ENCODE measurements at regions not wholly inside any gene's neighbourhood (a gene's known extent, or its start where the extent isn't known, plus 50 kb on each side); places are given as distances from the start of the nearest gene placed in this dataset.

GRCh38 chr12:111233786-111234185 is 135.1 kb downstream of the PHETA1 start:
- no peak for DNase-seq (ENCODE audit: low read depth)
- no peak for TF ChIP-seq CTCF (IDR thresholded peaks at IDR 0.05; ENCODE audit: control insufficient read depth, extremely low read depth, insufficient read depth)
- H3K4me3 ChIP-seq (ENCODE audit: low read depth, low read length): no peak overlapping the region

- no peak for DNase-seq (ENCODE audit: low read depth)
- TF ChIP-seq CTCF (IDR thresholded peaks at IDR 0.05; ENCODE audit: control insufficient read depth, extremely low read depth, insufficient read depth): no peak
- H3K4me3 ChIP-seq (ENCODE audit: low read depth, low read length): no peak overlapping the region
These were observed 138.2 kb downstream of the PHETA1 start for GRCh38 chr12:111230649-111231048.

- DNase-seq (ENCODE audit: low read depth): no peak
- H3K4me3 ChIP-seq (ENCODE audit: low read depth, low read length): no peak overlapping the region
- no peak for TF ChIP-seq CTCF (IDR thresholded peaks at IDR 0.05; ENCODE audit: control insufficient read depth, extremely low read depth, insufficient read depth)
These were observed 139.8 kb downstream of the PHETA1 start for GRCh38 chr12:111228916-111229666.

- TF ChIP-seq CTCF (IDR thresholded peaks at IDR 0.05; ENCODE audit: control insufficient read depth, extremely low read depth, insufficient read depth): no peak
- H3K4me3 ChIP-seq (ENCODE audit: low read depth, low read length): no peak overlapping the region
- DNase-seq (ENCODE audit: low read depth): no peak
These were observed 141.1 kb downstream of the PHETA1 start for GRCh38 chr12:111227476-111228420.

GRCh38 chr12:111226680-111227079 is 142.2 kb downstream of the PHETA1 start:
- H3K4me3 ChIP-seq (ENCODE audit: low read depth, low read length): no peak overlapping the region
- DNase-seq (ENCODE audit: low read depth): no peak
- TF ChIP-seq CTCF (IDR thresholded peaks at IDR 0.05; ENCODE audit: control insufficient read depth, extremely low read depth, insufficient read depth): no peak

- DNase-seq (ENCODE audit: low read depth): no peak
- no peak for TF ChIP-seq CTCF (IDR thresholded peaks at IDR 0.05; ENCODE audit: control insufficient read depth, extremely low read depth, insufficient read depth)
- no peak overlapping the region for H3K4me3 ChIP-seq (ENCODE audit: low read depth, low read length)
These were observed 143.6 kb downstream of the PHETA1 start for GRCh38 chr12:111225307-111225706.
